ENCODE measurements at regions not wholly inside any gene's neighbourhood (a gene's known extent, or its start where the extent isn't known, plus 50 kb on each side); places are given as distances from the start of the nearest gene placed in this dataset.

GRCh38 chr6:56692523-56693245, 50.0 kb upstream of the DST start:
- TF ChIP-seq CTCF (conservative IDR thresholded peaks at IDR 0.05) (no peak), ZFX (IDR thresholded peaks at IDR 0.05) (no peak)
